Transverse colon (tissue), 4 donors: ENCODE measurements at regions not wholly inside any gene's neighbourhood (a gene's known extent, or its start where the extent isn't known, plus 50 kb on each side); places are given as distances from the start of the nearest gene placed in this dataset.

Experiments used
- CTCF ChIP-seq, 5 experiments: fragments of 200-600 bp in 3 of 5; fragments of 450-650 bp in 2 of 5; sonication (generic) in 3 of 5; IDR thresholded peaks; 1 replicate in 2 of 5; 2 replicates in 3 of 5; pipeline ENCODE4 v1.5.1; 2016 to 2017; ENCODE audit warnings: antibody characterized with exemption in 5 of 5, inconsistent platforms in 3 of 5, mild to moderate bottlenecking in 2 of 5, moderate library complexity in 1 of 5
- POLR2A ChIP-seq: fragments of 450-650 bp; IDR thresholded peaks from one replicate; pipeline ENCODE4 v1.6.1; 2016; ENCODE audit warnings: antibody characterized with exemption, mild to moderate bottlenecking, moderate library complexity
- POLR2AphosphoS5 ChIP-seq, 3 donors: sonication (generic); formaldehyde crosslinking; IDR thresholded peaks; one replicate each; pipeline ENCODE4 v1.6.1; 2016; ENCODE audit warnings: antibody characterized with exemption in 3 of 3

- no peak for TF ChIP-seq CTCF (IDR thresholded peaks at IDR 0.05)
- TF ChIP-seq POLR2AphosphoS5 (IDR thresholded peaks at IDR 0.05) = no peak
- TF ChIP-seq POLR2A = no peak
These were observed 229.8 kb downstream of the STIM2 start for GRCh38 chr4:27090406-27090805.
